ENCODE measurements at regions not wholly inside any gene's neighbourhood (a gene's known extent, or its start where the extent isn't known, plus 50 kb on each side); places are given as distances from the start of the nearest gene placed in this dataset.

GRCh38 chr10:10294184-10294880 lies 723.3 kb upstream of the CELF2 start:
- CTCF ChIA-PET: no interaction called here
- no peak for DNase-seq (ENCODE audit: extremely low spot score)
- TF ChIP-seq, protein P1, sequence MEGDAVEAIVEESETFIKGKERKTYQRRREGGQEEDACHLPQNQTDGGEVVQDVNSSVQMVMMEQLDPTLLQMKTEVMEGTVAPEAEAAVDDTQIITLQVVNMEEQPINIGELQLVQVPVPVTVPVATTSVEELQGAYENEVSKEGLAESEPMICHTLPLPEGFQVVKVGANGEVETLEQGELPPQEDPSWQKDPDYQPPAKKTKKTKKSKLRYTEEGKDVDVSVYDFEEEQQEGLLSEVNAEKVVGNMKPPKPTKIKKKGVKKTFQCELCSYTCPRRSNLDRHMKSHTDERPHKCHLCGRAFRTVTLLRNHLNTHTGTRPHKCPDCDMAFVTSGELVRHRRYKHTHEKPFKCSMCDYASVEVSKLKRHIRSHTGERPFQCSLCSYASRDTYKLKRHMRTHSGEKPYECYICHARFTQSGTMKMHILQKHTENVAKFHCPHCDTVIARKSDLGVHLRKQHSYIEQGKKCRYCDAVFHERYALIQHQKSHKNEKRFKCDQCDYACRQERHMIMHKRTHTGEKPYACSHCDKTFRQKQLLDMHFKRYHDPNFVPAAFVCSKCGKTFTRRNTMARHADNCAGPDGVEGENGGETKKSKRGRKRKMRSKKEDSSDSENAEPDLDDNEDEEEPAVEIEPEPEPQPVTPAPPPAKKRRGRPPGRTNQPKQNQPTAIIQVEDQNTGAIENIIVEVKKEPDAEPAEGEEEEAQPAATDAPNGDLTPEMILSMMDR (IDR thresholded peaks at IDR 0.05; ENCODE audit: control extremely low read depth, extremely low read depth, low read depth, missing control alignments): no peak
- POLR2A ChIA-PET: no interaction called here

GRCh38 chr10:10294881-10295529 lies 722.7 kb upstream of the CELF2 start:
- no peak for DNase-seq (ENCODE audit: extremely low spot score)
- POLR2A ChIA-PET: no interaction called here
- TF ChIP-seq, protein P1 (IDR thresholded peaks at IDR 0.05; ENCODE audit: control extremely low read depth, extremely low read depth, low read depth, missing control alignments): no peak
- CTCF ChIA-PET: no interaction called here

DNA sequence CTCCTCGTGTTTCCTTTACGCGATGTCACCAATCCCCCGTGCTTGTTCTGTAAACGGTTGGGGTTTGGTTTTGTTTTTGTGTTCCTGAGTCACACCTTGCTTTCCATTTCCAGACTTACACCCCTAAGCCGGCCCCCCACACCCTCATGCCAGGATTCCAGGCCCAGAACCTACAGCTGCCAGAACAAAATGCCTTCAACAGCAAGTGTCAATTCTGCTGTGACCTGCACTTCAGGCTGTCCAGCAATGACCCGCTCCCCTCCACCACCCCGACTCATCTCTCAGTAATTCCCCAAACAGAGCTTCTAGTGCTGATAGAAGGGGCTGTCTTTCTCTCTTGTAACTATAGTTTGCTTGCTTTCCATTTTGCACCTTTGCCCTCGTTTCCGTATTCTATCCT lies 722.1 kb upstream of the CELF2 start:
- CTCF ChIA-PET: no interaction called here
- no peak for DNase-seq (ENCODE audit: extremely low spot score)
- TF ChIP-seq, protein P1 (IDR thresholded peaks at IDR 0.05; ENCODE audit: control extremely low read depth, extremely low read depth, low read depth, missing control alignments): no peak
- POLR2A ChIA-PET: no interaction called here

GRCh38 chr10:10302689-10303088 lies 715.0 kb upstream of the CELF2 start:
- TF ChIP-seq, protein P1 (IDR thresholded peaks at IDR 0.05; ENCODE audit: control extremely low read depth, extremely low read depth, low read depth, missing control alignments): no peak
- ChIA-PET POLR2A (no interaction called here), CTCF (no interaction called here)
- no peak for DNase-seq (ENCODE audit: extremely low spot score)

DNA sequence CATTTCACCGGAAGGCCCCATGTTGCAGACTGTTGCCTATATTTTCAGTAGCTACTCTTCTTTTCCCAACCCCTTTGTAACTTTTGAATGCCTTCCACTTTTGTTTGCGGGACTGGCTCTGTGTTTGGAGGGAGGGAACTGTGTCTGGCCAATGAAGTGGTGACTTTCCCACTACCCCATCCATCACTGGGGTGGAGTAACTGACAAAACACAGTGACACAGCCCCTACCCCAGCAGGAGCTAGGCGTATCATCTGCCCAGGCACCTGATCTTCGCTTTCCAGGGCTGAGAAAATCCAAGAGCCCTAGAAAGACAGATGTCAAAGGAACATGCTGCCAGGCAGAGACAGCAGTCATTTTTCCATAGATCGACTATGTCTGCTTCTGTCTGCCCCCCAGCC lies 710.6 kb upstream of the CELF2 start:
- CTCF ChIA-PET: no interaction called here
- DNase-seq (ENCODE audit: extremely low spot score): no peak
- POLR2A ChIA-PET: no interaction called here
- TF ChIP-seq, protein P1 (IDR thresholded peaks at IDR 0.05; ENCODE audit: control extremely low read depth, extremely low read depth, low read depth, missing control alignments): no peak

DNA sequence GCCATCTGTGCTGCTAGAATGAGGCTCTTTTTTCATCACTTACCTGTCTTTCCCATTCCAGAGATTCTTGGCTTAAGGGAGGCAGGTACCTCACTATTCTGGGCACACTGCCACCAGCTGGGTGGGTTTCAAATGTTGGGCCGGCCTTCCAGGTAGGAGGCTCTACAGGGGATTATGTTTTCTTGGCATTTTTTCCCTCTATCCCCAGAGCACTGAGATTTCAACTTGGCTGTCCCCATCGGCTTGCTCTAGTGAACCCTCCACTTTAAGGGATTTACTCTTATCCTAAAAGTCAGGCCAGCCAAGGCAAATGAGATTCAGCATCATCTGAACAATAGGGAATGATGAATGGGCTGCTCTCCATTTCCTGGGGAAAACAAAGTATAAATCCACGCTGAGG lies 710.1 kb upstream of the CELF2 start:
- TF ChIP-seq, protein P1 (IDR thresholded peaks at IDR 0.05; ENCODE audit: control extremely low read depth, extremely low read depth, low read depth, missing control alignments): no peak
- CTCF ChIA-PET: no interaction called here
- POLR2A ChIA-PET: no interaction called here
- no peak for DNase-seq (ENCODE audit: extremely low spot score)
